GM21367 (cell line): ENCODE measurements at regions not wholly inside any gene's neighbourhood (a gene's known extent, or its start where the extent isn't known, plus 50 kb on each side); places are given as distances from the start of the nearest gene placed in this dataset.

Experiments used
- ATAC-seq: cut with Tn5 transposase; IDR thresholded peaks from one replicate; pipeline ENCODE4 v1.9.1; 2021; ENCODE audit not compliant: unreplicated experiment

DNA sequence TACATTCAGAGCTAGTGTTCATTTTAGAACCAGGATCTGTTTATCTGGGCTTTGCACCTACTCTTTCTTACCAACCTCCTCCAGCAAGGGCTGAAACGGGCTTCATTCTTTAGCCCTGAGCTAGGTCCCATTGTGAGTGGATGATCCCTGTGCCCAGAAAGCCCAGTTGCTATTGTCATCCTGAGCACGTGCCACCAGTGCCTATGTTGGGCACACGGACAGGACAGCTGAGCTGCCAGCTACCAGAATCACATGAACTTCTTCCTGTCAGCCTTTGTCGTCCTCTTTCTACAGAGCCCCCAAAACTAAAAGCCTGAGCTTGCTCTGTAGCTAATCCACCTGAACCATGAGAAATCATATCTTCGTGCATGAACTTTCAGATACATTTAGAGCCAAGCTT, 74.4 kb upstream of the NTM start:
- ATAC-seq, result no peak

GRCh38 chr11:131297441-131297840, 73.0 kb upstream of the NTM start:
- no peak for ATAC-seq

DNA sequence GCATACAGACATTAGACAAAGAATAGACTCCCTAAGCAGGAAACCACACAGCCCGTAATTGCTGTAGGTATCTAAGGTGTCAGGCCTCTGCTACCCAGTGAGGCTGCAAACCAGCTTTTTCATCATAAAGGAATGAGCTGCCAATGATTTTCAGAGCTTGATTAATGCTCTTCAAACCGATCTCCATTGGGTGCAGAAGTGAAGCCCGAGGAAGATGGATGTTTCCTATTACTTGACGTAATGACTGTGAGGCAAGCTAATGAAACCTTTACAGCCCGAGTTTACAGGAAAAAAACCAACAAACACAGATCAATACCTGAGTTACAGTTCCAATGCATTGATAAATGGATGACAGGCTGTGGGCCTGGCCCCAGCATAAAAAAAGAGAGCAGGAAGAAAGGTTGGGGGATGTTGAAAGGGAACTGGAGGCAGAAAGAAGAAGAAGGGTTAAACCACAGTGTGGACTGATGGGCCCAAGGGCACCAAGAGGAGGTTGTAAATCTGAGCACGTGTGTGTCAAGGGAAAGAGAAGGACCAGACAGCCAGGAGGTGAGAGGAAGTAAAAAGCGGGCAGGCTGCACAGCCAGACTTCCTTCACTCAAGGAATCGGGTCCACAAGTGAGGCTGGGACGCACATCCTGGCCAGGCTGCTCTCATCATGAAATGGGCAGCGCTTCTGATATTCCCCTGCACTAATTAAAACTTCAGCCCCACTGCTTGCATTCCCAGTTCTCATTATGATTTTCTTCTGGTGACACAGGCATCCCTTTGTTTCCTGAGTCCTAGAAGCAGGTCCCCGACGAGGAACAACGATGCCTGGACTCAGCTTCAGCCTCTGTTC, 70.6 kb upstream of the NTM start:
- no peak for ATAC-seq

- ATAC-seq, result no peak
These were observed 70.0 kb upstream of the NTM start for GRCh38 chr11:131300439-131300717.

DNA sequence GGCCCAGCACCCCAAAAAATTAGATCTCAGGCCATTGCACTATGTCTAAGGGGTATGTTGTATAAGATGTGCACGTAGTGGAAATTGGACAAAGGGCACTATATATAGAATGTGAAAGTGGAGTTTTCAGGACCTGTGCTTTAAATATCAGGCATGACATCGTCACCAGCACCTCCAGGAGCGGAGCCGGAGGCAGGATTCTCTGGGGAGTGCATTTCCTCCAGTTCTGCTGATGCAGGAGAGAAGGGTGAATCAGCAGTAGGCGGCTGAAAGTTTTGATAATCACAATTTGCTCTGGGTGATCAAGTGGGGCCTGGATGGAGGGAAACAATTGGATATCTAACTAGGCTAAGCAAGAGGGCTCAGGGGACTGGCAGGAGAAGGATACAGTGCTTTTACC, 69.1 kb upstream of the NTM start:
- ATAC-seq, result no peak

DNA sequence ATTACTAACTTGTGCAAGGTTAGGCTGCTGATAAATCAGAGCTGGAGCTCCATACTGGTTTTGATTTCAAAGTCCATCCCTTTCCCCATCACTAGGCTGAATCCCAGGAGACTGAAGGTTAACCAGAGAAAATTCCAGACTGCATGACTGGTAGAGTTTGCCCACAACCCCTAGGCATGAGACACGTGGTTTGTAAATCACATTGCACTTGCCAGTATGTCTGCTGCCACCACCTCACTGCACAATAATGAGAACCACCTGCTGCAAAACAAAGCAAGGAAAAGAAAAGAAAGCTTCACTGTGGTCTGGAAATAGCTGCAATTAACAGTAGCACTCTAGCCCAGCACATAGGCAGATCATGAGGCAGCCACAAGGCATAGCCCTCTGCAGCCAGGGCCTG, 67.6 kb upstream of the NTM start:
- ATAC-seq, result no peak

DNA sequence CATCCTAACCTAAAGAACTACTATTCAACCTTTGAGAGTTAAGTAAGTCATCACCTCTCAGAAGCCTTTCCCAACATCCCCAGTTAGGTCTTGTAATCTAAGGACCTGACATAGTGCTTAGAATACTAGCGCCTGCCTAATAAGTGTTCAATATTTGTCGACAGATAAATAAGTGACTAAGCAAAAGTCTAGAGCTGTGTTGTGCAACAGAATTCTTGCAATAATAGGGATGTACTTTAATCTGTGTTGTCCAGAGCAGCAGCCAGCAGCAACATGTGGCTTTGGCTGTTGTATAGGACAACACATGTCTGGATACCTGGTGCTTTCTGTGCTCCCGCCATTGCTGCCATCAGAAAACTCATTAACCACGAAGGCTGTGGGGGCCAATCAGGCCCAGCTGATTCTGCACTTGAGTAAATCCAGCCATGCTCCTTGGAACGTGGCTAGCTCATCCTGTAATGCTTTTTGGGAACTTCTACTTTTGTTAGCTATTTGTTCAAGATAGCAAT, 66.8 kb upstream of the NTM start:
- ATAC-seq, result no peak

DNA sequence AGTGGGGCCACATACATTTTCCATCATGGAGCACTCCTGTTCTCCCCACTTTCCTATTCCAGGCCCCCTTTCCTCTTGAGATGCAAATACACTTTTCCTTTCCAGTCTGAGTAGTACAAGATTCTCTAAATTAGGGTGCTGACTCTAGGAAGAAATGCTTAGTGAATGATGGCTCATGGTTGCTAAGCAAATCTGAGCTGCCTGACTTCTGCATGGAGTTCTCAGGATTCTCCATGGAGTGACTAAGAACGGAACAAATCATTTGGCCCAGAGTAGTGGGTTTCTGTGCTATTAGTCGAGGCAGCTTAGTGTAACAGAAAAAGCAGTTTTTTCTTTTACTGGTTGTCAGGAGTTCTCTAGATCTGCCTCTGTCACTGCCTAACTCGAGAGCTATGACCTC, 65.4 kb upstream of the NTM start:
- ATAC-seq, result no peak

DNA sequence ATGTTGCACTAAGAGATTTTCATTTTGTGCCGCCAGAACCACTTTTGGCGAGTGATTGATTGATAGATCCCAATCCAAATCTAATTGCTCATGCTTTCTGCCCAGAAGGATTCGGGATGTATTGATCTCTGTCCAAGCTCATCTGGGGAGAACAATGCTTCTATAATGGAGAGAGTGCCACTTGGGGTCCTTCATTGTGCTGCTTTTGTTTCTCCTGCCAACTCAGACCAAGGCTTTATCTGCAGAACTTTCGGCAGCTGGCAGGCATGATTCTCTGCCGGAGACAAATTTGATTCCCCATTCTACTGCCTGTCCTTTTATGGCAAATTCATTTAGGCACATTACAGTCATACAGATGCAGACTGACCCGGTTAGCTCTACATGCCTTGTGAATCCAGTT, 62.9 kb upstream of the NTM start:
- no peak for ATAC-seq

DNA sequence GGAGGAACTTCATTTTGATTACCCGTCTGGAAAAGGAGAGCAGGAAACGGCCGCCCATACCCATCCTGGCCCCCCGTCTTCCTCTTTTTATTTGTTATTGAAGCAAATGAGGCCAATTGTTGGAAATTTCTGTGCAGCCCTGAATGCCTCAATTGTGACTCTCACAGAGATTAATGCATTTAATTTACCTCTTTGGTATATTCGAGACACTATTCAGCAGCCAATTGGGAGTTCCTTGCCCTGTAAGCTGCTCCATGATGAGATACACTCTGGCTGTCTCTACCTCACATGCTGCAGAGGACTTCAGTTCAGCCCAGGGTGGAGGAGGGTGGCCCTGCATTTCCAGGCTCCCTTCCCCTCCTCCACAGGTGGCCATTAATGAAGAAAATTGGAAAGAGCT, 60.6 kb upstream of the NTM start:
- ATAC-seq, result no peak

DNA sequence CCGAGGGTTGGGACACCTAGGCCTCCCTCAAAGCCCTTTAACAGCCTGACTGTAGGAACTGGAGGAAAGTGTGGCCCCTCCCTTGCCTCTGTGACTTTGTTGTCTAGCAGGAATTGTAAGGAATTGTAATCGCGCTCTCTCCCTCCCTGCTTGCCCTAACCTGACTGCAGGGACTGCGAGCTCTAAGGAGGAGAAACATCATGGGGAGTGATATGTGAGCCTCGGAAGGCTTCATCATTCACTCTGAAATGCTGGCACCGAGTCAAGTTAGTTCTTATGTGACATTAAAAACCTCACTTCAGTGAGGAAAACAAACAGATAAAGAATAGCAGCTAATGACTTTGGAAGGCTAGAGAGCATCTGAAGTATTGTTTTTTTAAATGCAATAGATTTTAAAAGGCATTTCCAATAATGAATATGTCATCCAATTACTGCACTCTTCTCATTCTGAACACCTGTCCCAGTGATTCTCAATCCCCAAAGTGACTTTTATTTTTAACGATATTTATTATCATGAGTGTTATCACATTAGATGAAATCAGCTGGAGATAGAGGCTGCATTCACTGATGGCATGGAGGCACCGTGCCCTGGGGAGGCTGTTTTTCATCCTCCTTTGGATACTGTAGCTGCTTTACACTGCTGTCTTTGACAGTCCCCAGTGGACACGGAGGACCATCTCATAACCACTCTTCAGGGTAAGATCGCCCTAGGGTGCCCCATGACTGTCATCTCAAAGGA, 58.5 kb upstream of the NTM start:
- no peak for ATAC-seq
